ENCODE measurements at regions not wholly inside any gene's neighbourhood (a gene's known extent, or its start where the extent isn't known, plus 50 kb on each side); places are given as distances from the start of the nearest gene placed in this dataset.
A peak's percentile ranks its signal among the peaks of the same experiment; 100 is the strongest.

DNA sequence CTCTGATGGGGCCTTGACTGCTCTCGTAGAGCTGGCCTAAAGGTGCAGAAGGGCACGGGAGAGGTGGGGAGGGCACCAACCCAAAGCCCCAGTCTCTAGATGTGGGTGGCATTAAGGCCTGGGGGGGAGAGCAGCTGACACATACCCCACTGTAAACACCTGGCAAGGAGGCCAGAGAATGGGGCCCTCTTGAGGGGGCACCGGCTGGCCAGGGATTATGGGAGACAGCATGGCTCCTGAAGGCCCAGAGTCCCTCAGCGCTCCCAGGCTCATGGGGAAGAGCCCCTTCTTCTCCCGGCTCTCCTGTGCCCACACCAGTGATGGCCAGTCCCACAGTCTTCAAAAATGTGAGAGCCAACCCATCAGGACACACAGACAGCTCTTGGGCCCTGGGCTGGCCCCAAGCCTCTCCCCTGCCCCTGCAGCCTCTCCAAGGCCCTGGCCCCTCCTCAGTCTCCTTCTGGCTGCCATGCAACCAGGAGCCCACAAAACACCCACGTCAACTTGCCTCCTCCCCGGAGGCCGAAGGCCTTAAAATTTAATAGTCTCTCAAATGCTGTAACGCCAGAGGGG is 58.2 kb upstream of the FOXP4 start:
- no peak for TF ChIP-seq EP300 (IDR thresholded peaks at IDR 0.05; ENCODE audit: borderline replicate concordance in 1 of 2, low read depth in 1 of 2, low read length in 1 of 2)
- no peak for TF ChIP-seq NFIC (IDR thresholded peaks at IDR 0.05; ENCODE audit: borderline replicate concordance)
- TF ChIP-seq ZBTB33 (IDR thresholded peaks at IDR 0.05; ENCODE audit: borderline replicate concordance, low read depth), result no peak
- TF ChIP-seq, protein P1, sequence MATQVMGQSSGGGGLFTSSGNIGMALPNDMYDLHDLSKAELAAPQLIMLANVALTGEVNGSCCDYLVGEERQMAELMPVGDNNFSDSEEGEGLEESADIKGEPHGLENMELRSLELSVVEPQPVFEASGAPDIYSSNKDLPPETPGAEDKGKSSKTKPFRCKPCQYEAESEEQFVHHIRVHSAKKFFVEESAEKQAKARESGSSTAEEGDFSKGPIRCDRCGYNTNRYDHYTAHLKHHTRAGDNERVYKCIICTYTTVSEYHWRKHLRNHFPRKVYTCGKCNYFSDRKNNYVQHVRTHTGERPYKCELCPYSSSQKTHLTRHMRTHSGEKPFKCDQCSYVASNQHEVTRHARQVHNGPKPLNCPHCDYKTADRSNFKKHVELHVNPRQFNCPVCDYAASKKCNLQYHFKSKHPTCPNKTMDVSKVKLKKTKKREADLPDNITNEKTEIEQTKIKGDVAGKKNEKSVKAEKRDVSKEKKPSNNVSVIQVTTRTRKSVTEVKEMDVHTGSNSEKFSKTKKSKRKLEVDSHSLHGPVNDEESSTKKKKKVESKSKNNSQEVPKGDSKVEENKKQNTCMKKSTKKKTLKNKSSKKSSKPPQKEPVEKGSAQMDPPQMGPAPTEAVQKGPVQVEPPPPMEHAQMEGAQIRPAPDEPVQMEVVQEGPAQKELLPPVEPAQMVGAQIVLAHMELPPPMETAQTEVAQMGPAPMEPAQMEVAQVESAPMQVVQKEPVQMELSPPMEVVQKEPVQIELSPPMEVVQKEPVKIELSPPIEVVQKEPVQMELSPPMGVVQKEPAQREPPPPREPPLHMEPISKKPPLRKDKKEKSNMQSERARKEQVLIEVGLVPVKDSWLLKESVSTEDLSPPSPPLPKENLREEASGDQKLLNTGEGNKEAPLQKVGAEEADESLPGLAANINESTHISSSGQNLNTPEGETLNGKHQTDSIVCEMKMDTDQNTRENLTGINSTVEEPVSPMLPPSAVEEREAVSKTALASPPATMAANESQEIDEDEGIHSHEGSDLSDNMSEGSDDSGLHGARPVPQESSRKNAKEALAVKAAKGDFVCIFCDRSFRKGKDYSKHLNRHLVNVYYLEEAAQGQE (IDR thresholded peaks at IDR 0.05; ENCODE audit: low read depth, low read length), result no peak
- TF ChIP-seq CTCF (IDR thresholded peaks at IDR 0.05), result no peak
- no peak for TF ChIP-seq ELF1 (IDR thresholded peaks at IDR 0.05)
- no peak for TF ChIP-seq GABPA (IDR thresholded peaks at IDR 0.05; ENCODE audit: low read depth)
- TF ChIP-seq YY1 (IDR thresholded peaks at IDR 0.05; ENCODE audit: low read depth), result no peak
- H3K9ac ChIP-seq, result no peak overlapping the region
- no peaks in the 10 kb centered on the region for H3K79me2 ChIP-seq (ENCODE audit: insufficient read depth)
- no peaks in the 10 kb centered on the region for H3K9me2 ChIP-seq
- no peaks in the 10 kb centered on the region for H3K9me3 ChIP-seq
- H3K27me3 ChIP-seq (ENCODE audit: insufficient read depth), result no peaks in the 10 kb centered on the region
- ChIA-PET CTCF (interaction anchor here (1.0 to 2.3 kb wide), 6 partner anchors 13 to 195 kb away, joined by 3 to 6 read pairs (median 3); no protein-coding TSS in a partner anchor), POLR2A (no interaction called here)
- no peak overlapping the region; a peak in 1 of 4 replicates for H3K4me3 ChIP-seq (ENCODE audit: low read depth in 2 of 2, low read length in 1 of 2)
- no peaks in the 10 kb centered on the region for H3F3A ChIP-seq (replicated peaks; ENCODE audit: insufficient read depth)
- no peak for DNase-seq
- no peaks in the 10 kb centered on the region for H3K36me3 ChIP-seq (replicated peaks in 1 of 2; ENCODE audit: control insufficient read depth in 1 of 2, insufficient read depth in 2 of 2, low read length in 1 of 2)
- 91% methylated on average over 6 of the region's 9 CpGs for WGBS (ENCODE audit: low lambda C conversion rate)
- peak overlapping the region; percentile 65 for H3K4me2 ChIP-seq
- H3K27ac ChIP-seq (ENCODE audit: low read depth in 2 of 2, low read length in 1 of 2), result peak overlapping the region in 1 of 2 experiments; percentile 8; a peak in 1 of 4 replicates
- H2AFZ ChIP-seq (ENCODE audit: low read depth), result peak overlapping the region; percentile 23; the same call in 1 of the 2 replicates
- H4K20me1 ChIP-seq (ENCODE audit: insufficient read depth), result no peaks in the 10 kb centered on the region
- peaks cover 18 to 42% of the 10 kb centered on the region in 2 experiments; a peak in 3 of 4 replicates for H3K4me1 ChIP-seq (ENCODE audit: control insufficient read depth in 1 of 2, insufficient read depth in 2 of 2, low read depth in 1 of 2, low read length in 1 of 2)

All from SK-N-SH (cell line).